HG02763 (cell line): ENCODE measurements at regions not wholly inside any gene's neighbourhood (a gene's known extent, or its start where the extent isn't known, plus 50 kb on each side); places are given as distances from the start of the nearest gene placed in this dataset.
"Not testable (repeated sequence)": the region's sequence is repeated elsewhere in the genome, so short reads cannot be mapped to it uniquely, and the experiment has no call there.

Source experiments
- ATAC-seq: cut with Tn5 transposase; IDR thresholded peaks from one replicate; pipeline ENCODE4 v1.9.1; 2021; ENCODE audit warnings: mild to moderate bottlenecking, moderate library complexity; ENCODE audit not compliant: unreplicated experiment

DNA sequence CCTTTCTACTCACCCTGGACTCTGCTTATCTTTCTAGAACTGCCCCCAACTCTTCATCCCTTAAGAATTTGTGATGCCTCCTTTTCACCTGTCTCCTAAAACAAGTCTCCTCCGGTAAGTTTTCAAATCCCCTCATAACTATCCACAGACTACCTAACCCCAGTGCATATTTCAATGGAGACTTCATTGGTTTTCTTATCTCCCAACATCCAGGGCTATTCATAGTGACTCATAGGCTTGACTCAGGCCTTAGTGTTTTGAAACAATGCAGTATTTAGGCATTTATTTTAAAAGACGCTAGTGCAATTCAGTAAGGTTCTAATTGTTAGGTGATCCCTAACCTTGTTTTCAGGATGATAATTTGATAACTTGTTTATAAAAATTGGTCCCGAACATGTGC, 399.2 kb downstream of the CPS1 start:
- no peak for ATAC-seq

DNA sequence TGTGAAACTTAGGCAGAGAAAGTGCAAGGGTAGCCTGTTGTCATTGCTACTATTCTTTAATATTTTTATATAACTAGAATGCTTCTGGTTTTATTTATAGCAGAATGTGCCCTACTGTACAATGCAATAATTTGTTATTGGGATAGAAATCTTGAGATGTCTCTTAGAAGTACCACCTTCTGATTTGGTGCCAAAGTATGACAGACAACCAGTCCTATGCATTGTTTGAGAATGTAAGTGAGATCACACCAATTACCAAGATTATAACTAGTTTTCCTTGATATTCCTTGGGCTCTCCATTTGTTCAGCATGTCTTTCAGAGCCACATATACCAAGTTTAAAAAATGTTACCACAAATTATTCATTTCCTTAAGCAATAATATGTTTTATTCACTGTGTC, 399.7 kb downstream of the CPS1 start:
- no peak for ATAC-seq

DNA sequence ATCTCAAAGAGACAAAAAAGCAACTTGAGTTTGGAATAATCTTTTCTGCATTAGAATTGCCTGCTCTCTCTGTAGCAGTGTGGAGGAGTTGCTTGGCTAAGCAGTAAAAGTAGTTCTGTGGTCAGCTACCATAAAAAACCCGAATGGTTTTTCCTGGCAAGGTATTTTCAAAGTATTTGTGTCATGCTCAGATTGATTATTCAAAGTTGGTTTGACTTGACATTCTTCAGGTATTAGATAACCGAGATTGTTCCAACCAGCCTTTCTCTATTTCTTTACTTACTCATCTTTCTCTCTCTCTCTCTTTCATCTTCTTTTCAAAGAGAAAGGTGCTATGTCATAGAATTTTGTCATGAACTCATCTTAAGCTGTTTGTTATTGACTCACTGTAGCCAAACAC, 404.9 kb downstream of the CPS1 start:
- no peak for ATAC-seq

DNA sequence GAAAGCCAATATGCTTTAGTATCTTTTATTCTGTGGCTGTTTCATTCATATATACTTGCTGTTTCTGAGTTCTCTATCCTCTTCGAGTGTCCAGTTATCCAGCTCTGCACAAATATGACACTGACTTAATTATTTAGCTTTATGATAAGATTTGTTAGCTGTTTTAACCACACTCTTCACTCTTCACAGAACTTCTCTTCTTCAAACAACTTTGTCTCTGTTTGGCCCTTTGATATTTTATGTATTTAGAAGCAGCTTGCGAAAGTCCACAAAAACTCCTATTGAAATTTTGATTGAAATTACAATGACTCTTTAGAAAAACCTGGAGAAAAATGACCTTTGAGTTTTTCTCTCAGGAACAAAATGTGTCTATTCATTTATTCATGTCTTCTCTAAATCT, 407.0 kb downstream of the CPS1 start:
- no peak for ATAC-seq

DNA sequence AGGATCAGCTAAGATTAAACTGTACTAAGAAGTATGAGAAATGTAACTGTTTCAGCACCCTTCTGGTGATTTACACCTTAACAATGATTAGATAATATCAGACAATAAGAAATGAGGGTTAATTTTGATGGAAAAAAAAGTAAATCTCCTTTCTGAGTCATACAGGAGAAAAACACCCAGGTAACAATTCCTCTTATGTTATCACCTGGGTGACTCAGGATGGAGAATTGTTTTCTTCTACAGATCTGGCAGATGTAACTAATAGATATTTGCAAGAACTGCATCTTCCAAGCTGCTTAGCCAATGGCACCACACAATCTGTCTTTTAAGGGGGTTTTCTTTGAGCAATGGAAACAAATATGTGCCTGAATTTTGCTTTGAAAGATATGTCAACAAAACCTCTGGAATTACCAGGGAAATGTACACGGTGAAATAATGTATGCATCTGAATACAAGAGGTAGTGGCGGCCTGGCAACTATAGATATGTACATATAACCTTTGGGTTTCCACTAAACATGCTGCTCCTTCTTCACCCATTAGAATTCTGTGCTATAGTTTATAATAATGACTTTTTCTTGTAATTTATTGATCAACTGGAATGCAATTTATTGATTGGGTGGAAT, 407.9 kb downstream of the CPS1 start:
- ATAC-seq: no peak

DNA sequence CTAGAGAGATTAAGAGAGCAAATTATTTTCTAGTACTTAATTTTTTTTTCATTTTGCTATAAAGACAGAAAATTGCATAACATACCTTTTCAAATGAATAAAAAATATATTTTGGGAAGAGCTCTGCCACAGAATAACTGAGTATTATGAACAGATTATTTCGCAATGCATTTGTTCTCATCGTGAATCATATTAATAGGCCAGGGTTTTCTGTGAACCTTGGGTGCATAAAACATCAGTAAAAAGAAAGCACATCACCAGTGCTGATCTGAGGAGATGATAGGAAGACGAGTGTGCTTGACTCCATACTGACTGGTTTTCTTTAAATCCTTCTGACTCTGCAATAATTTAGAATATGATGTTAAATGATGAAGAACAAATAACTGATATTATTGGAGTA, 409.1 kb downstream of the CPS1 start:
- ATAC-seq: no peak

DNA sequence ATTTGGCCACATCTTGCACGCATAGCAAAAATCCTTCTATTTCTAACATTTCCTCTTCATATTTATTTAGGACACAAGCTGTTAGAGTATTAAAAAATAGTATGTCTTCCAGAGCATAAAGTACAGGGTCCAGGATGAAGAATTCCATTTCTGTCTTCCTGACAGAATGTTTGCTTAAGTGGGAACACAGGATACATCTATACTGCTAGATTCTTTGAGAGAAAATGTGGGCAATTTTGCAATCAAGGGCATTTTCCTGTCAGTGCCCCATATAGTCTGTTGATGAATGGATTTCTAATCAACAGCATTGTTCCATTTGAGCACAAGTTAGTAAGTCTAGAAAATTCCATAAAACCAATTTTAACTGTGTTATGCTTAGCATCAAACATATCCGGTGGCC, 409.9 kb downstream of the CPS1 start:
- no peak for ATAC-seq

DNA sequence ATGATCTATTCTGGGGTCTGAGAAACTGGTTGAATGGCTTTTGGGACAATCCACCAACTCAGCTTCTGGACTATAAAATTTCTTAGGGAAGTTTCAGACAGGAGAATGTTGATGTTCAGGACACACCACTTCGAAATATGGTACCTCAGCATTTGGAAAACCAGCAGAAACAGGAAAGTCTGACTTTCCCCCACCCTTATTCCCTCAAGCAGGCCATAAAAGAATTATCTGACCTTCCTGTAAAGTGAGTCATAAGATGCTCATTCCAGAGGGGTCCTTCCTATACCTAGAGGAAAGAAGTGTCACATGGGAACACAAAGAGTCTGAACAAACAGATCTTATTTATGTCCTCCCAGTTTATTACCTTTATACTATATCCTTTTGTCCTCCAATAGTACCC, 415.0 kb downstream of the CPS1 start:
- no peak for ATAC-seq

DNA sequence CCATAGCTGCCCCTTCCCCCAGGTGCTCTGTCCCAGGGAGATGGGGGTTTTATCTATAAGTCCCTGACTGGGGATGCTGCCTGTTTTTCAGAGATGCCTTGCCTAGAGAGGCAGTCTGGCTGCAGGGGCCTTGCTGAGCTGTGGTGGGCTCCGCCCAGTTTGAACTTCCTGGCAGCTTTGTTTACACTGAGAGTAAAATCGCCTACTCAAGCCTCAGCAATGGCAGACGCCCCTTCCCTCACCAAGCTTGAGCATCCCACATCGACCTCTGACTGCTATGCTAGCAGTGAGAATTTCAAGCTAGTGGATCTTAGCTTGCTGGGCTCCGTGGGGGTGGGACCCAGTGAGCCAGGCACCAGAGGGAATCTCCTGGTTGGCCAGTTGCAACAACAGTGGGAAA, 430.4 kb downstream of the CPS1 start:
- ATAC-seq: not testable (repeated sequence)

DNA sequence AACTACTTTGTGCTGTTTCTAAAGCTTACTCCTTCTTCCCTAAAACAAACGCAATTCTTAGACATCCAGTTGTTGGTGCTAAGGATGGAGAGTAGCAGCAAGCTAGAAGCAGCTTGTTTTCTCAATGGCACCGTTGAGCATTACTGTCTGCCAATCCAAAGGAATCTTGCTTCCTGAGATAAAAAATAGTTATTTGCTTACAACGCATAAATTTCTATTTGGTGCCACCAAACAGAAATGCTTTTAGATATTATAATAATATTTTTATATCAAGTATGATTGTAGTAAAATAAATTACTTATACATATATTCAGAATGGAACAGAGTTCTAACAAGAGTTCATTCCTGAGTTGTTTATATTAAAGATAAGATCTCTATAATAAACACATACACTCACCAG, 434.7 kb downstream of the CPS1 start:
- no peak for ATAC-seq

DNA sequence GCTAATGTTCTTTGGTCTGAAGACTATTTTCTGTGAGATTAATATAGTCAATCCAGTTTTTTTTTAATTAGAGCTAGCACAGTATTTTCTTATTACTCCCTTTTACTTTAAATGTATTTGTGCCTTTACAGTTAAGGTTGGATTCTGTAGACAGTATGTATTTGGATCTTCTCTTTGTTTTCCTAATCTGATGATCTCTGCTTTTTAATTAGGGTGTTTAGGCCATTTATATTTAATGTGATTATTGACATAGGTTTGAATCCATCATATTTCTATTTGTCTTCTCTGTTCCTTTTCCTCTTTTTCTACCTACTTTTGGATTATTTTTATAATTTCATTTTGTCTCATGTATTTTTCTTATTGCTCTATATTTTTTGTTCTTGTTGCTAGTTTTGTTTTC, 437.7 kb downstream of the CPS1 start:
- no peak for ATAC-seq

DNA sequence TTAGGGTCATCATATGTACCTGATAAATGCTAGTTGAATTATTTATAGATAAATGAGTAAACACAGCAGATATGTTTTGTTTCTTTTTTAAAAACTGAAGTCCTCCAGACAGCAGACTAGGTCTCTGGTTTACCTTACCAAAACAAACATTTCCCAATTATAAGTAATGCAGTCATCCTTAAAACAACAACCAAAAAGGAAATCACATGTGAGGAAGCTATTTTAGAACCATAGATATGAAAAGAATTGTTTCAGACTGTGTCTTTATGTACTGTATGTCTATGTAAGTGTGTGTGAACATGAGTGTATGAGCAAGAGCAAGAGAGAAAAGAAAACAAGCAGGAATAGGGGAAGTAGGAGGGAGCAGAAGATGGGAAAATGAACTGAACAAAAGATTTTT, 441.0 kb downstream of the CPS1 start:
- no peak for ATAC-seq

DNA sequence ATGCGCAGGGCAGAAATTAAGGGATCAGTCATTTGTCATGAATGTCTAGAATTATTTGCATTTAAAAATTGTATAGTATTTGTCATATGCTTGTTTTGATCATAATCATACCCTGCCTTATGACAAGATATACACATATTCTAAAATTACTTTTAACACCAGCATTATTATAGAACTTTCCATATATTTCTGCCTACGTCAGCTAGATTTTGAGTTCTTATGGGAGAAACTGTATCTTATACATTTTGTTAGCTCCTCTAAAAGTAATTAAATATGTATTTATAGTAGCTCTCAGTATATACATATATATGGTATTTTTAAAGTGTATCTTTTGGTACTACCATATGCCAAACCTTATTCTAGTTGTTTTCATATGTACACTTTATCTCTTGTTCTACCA, 441.9 kb downstream of the CPS1 start:
- no peak for ATAC-seq

DNA sequence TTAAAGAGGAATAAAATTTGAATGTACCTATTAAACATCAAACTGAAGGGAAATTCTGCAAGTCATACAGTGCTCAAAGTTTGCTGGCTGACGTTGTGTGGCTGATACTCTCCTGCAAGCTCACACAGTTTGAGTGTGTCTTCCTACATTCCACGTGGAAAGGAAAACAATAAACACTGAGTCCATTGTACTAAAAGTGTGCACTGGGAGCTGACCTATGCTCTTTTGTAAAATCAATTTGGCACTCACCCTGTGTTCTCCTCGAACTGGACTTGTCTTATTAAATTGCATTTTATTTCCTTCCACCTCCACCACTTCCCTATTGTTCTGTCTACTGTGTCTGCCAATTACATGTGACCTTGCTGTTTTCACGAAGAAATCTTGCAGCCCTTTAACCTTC, 458.0 kb downstream of the CPS1 start:
- ATAC-seq: no peak

DNA sequence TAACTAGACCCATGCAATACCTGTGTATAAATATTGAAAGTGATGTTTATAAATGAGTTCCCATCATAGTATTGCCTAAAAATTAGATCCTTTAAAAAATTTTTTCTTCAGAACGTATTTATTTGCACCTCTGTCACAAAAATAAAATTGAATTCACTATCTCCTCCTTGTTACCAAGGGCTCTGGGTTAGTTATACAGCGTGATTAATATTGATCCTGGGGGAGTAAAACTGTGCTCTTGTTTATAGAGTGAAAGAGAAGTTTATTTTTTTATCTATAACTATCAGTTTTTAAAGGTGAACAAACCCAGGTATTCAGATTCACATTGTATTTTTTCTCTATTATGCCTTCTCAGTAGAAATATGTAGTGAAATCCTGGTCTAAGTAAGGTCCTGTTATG, 458.5 kb downstream of the CPS1 start:
- ATAC-seq: no peak

DNA sequence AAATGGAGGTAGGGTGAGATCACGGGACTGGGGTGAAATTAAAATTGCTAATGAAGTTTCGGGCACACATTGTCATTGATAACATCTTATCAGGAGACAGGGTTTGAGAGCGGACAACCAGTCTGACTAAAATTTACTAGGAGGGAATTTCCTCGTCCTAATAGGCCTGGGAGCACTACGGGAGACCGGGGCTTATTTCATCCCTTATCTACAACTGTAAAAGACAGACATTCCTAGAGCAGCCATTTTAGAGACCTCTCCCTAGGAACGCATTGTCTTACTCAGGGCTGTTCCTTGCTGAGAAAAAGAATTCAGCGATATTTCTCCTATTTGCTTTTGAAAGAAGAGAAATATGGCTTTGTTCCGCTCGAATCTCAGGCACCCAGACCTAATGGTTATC, 468.7 kb downstream of the CPS1 start:
- not testable (repeated sequence) for ATAC-seq

DNA sequence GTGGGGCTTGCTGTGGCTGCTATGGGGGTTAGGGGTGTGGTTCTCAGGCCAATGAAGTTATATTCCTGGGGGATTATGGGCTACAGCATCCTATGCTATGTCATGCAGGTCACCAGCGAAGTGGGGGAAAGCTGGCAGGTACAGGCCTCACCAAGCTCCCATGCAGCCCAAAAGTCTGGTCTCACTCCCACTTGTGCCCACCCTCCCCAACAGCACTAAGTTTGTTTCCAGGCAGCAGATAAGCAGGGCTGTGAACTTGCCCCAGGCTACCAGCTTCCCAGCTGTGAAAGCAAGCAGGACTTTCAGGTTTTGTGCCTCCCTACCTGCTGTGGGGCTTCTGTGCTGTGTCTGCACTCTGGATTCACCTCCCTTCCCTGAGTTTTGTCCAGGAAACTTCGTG, 469.7 kb downstream of the CPS1 start:
- no peak for ATAC-seq

DNA sequence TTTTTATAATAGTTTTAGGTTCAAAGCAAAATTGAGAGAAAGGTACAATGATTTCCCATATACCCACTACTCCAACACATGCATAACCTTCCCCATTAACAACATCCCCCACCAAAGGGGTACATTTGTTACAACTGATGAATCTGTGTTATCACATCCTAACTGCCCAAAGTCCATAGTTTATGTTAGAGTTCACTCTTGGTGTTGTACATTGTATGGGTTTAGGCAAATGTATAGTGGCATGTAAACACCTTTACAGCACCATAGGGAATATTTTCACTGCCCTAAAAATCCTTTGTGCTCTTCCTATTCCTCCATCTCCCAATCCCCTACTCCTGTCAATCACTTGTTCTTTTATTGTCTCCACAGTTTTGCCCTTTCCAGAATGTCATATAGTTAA, 471.6 kb downstream of the CPS1 start:
- ATAC-seq: no peak

DNA sequence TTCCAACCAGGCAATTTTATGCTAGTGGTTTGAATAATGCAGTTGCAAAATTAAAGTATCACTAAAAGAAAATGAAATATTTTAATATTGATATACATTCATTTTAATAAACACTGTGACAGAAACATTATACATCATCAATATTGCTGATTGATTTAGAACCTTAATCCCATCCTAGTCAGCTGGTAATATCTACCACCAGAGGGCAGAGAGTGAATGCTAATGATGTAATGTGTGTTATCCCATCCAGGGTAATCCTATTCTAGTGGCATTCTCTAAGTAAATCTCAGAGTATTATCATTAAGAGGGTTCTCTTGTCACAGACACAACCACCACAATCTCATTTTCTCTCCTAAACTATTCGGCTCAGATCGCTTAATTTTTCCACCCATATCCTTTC, 477.4 kb downstream of the CPS1 start:
- ATAC-seq: no peak

DNA sequence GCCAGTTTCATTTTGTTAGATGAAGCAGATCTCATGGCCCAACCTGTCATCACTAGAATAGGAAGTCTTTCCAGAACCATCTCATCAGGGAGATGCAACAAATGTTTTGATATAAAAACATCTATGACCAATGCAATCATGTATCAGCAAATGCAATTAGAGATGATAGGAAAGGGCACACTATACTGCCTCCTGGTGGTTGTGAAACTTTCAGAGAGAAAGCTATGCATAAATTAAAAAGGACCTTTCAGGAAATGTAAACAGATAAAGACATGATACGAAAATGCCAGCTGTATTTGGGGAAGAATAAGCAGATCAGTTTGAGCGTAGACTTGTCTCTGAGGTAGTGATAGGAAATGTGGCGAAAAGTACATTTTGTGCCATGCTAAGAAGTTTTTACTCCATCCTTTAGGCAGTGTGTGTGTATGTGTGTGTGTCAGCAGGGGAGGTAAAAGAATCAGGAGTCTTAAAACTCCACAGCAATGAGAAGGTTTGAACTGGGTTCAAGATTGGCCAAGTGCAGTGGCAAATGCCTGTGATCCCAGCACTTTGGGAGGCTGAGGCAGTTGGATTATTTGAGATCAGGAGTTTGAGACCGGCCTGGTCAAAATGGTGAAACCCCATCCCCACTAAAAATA, 479.3 kb downstream of the CPS1 start:
- ATAC-seq: no peak

DNA sequence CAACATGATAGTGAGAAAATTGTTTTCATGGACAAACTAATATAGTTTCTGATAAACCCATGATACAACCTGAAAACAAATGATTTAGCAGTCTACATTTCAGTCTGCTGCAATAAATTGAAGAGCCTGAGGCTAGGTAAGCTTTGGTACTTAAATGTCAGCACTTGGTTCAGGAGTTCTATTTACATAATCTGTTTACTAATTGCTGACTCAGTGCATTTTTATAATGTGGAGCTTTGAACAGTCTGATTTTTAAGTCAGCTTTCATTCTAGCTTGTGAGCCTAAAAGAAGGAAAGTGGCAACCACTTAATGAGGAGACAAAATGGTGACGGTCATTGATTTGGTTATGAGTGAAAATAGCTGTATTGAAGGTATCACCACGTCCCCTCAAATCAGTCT, 488.6 kb downstream of the CPS1 start:
- no peak for ATAC-seq

DNA sequence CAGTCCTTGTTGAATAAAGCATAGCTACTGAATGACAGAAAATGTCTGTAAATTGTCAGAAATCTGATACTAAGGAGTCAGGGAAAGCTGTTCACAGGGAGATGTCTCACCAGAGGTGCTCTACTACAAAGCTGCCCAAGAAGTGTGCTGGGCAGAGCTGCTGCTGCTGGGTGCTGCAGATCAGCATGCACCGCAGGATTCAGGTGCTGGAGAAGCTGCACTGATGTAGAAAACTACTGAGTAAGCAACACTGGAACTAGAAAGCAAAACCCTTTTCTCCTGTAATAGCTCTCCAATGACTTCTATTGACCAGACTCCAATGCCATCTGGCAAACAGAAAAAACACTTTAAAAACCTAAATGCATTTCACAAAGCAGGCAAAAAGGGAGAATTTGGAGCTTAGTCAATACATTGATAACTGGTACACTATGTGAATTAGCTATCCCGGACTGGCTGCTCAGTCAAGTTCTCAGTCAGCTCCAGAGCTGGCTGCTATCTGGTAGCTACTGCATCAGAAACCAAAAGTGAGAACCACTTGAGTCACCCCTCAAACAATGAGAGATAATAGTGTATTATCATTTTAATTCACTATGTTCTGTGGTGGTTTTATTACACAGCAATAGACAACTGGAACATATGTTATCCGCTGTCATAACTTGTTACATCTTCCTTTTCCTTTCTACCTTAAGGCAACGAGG, 493.1 kb downstream of the CPS1 start:
- no peak for ATAC-seq

DNA sequence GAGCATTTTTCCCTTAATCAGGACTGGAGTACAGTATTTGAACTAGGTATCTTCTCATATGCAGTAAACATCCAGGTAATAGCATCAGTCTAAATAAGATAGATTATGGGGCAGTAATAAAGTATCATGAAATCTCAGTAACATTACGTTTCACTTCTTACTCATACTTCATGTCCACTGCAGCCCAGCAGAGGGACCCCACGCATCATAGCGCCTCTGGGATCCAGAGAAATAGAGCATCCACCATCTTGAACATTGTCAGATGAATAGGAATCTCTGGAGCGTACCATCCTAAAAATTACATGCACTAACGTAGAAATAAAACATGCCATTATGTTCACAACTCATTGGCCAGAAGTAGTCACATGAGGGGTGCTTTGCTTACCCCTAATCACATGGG, 499.0 kb downstream of the CPS1 start:
- no peak for ATAC-seq
